ENCODE measurements at regions not wholly inside any gene's neighbourhood (a gene's known extent, or its start where the extent isn't known, plus 50 kb on each side); places are given as distances from the start of the nearest gene placed in this dataset.

GRCh38 chr11:115930291-115930690 is 426.1 kb upstream of the CADM1 start:
- no peak overlapping the region for H3K4me3 ChIP-seq
- DNase-seq = no peak
- H3K9me2 ChIP-seq (ENCODE audit: insufficient read depth) = no peaks in the 10 kb centered on the region
- no peaks in the 10 kb centered on the region for H3K9me3 ChIP-seq (ENCODE audit: low read depth)
- TF ChIP-seq EZH2phosphoT487 (IDR thresholded peaks at IDR 0.05; ENCODE audit: insufficient read depth, low read depth) (no peak), EZH2 (IDR thresholded peaks at IDR 0.05; ENCODE audit: insufficient read depth, poor library complexity, severe bottlenecking) (no peak)
- no peak overlapping the region for H3K27ac ChIP-seq
- no peaks in the 10 kb centered on the region for H4K20me1 ChIP-seq (ENCODE audit: insufficient read depth)
- H3K79me2 ChIP-seq (ENCODE audit: insufficient read depth) = no peaks in the 10 kb centered on the region
- WGBS, 2 experiments (ENCODE audit: low coverage in 1 of 2, low lambda C conversion rate in 2 of 2, missing lambda C conversion rate in 2 of 2) = 8 to 10% methylated on average over 2 of the region's 2 CpGs
- no peaks in the 10 kb centered on the region for H3K27me3 ChIP-seq (replicated peaks; ENCODE audit: insufficient read depth)
- H3F3A ChIP-seq (ENCODE audit: insufficient read depth) = no peaks in the 10 kb centered on the region
- H3K9ac ChIP-seq = no peak overlapping the region
- in situ Hi-C loops (cut with MboI) = no loop called here
- no peaks in the 10 kb centered on the region for H3K36me3 ChIP-seq (ENCODE audit: low read depth)
- no peak overlapping the region for H2AFZ ChIP-seq
- H3K4me1 ChIP-seq (ENCODE audit: insufficient read depth) = no peaks in the 10 kb centered on the region
- H3K4me2 ChIP-seq (ENCODE audit: unreplicated experiment) = no peak overlapping the region

GRCh38 chr11:115929618-115930129 is 425.5 kb upstream of the CADM1 start:
- Histone ChIP-seq H3K9me2 (ENCODE audit: insufficient read depth) (no peaks in the 10 kb centered on the region), H3K4me2 (ENCODE audit: unreplicated experiment) (no peak overlapping the region), H2AFZ (no peak overlapping the region), H3K27ac (no peak overlapping the region), H3K79me2 (ENCODE audit: insufficient read depth) (no peaks in the 10 kb centered on the region), H3K9ac (no peak overlapping the region), H3K4me3 (no peak overlapping the region), H3K4me1 (ENCODE audit: insufficient read depth) (no peaks in the 10 kb centered on the region), H4K20me1 (ENCODE audit: insufficient read depth) (no peaks in the 10 kb centered on the region), H3F3A (ENCODE audit: insufficient read depth) (no peaks in the 10 kb centered on the region), H3K9me3 (ENCODE audit: low read depth) (no peaks in the 10 kb centered on the region), H3K36me3 (ENCODE audit: low read depth) (no peaks in the 10 kb centered on the region), H3K27me3 (replicated peaks; ENCODE audit: insufficient read depth) (no peaks in the 10 kb centered on the region)
- in situ Hi-C loops (cut with MboI) = no loop called here
- WGBS, 2 experiments (ENCODE audit: low coverage in 1 of 2, low lambda C conversion rate in 2 of 2, missing lambda C conversion rate in 2 of 2) = 30 to 40% methylated on average over 6 of the region's 6 CpGs
- TF ChIP-seq EZH2phosphoT487 (IDR thresholded peaks at IDR 0.05; ENCODE audit: insufficient read depth, low read depth) (no peak), EZH2 (IDR thresholded peaks at IDR 0.05; ENCODE audit: insufficient read depth, poor library complexity, severe bottlenecking) (no peak)
- no peak for DNase-seq

GRCh38 chr11:115928811-115929210 is 424.6 kb upstream of the CADM1 start:
- Histone ChIP-seq H3F3A (ENCODE audit: insufficient read depth) (no peaks in the 10 kb centered on the region), H3K9me3 (ENCODE audit: low read depth) (no peaks in the 10 kb centered on the region), H3K9me2 (ENCODE audit: insufficient read depth) (no peaks in the 10 kb centered on the region), H3K4me2 (ENCODE audit: unreplicated experiment) (no peak overlapping the region), H2AFZ (no peak overlapping the region), H3K4me1 (ENCODE audit: insufficient read depth) (no peaks in the 10 kb centered on the region), H3K36me3 (ENCODE audit: low read depth) (no peaks in the 10 kb centered on the region), H3K9ac (no peak overlapping the region), H3K4me3 (no peak overlapping the region), H3K27ac (no peak overlapping the region), H3K27me3 (replicated peaks; ENCODE audit: insufficient read depth) (no peaks in the 10 kb centered on the region), H4K20me1 (ENCODE audit: insufficient read depth) (no peaks in the 10 kb centered on the region), H3K79me2 (ENCODE audit: insufficient read depth) (no peaks in the 10 kb centered on the region)
- WGBS, 2 experiments (ENCODE audit: low coverage in 1 of 2, low lambda C conversion rate in 2 of 2, missing lambda C conversion rate in 2 of 2) = 0% methylated on average over 2 of the region's 2 CpGs
- in situ Hi-C loops (cut with MboI) = no loop called here
- TF ChIP-seq EZH2phosphoT487 (IDR thresholded peaks at IDR 0.05; ENCODE audit: insufficient read depth, low read depth) (no peak), EZH2 (IDR thresholded peaks at IDR 0.05; ENCODE audit: insufficient read depth, poor library complexity, severe bottlenecking) (no peak)
- DNase-seq = no peak

- Histone ChIP-seq H3K9me2 (ENCODE audit: insufficient read depth) (no peaks in the 10 kb centered on the region), H3K4me3 (no peak overlapping the region), H3K27ac (no peak overlapping the region), H3K36me3 (ENCODE audit: low read depth) (no peaks in the 10 kb centered on the region), H2AFZ (no peak overlapping the region), H3F3A (ENCODE audit: insufficient read depth) (no peaks in the 10 kb centered on the region), H3K9me3 (ENCODE audit: low read depth) (no peaks in the 10 kb centered on the region), H3K9ac (no peak overlapping the region), H4K20me1 (ENCODE audit: insufficient read depth) (no peaks in the 10 kb centered on the region), H3K79me2 (ENCODE audit: insufficient read depth) (no peaks in the 10 kb centered on the region), H3K4me1 (ENCODE audit: insufficient read depth) (no peaks in the 10 kb centered on the region), H3K4me2 (ENCODE audit: unreplicated experiment) (no peak overlapping the region), H3K27me3 (replicated peaks; ENCODE audit: insufficient read depth) (no peaks in the 10 kb centered on the region)
- 13 to 19% methylated on average over 8 of the region's 8 CpGs for WGBS, 2 experiments (ENCODE audit: low coverage in 1 of 2, low lambda C conversion rate in 2 of 2, missing lambda C conversion rate in 2 of 2)
- in situ Hi-C loops (cut with MboI) = no loop called here
- DNase-seq = no peak
- no peak for TF ChIP-seq EZH2 (IDR thresholded peaks at IDR 0.05; ENCODE audit: insufficient read depth, poor library complexity, severe bottlenecking)
- TF ChIP-seq EZH2phosphoT487 (IDR thresholded peaks at IDR 0.05; ENCODE audit: insufficient read depth, low read depth) = no peak
Observed at GRCh38 chr11:115927823-115928329, 423.7 kb upstream of the CADM1 start.

GRCh38 chr11:115926601-115927000 is 422.4 kb upstream of the CADM1 start:
- no peaks in the 10 kb centered on the region for H3K9me3 ChIP-seq (ENCODE audit: low read depth)
- H3K9ac ChIP-seq = no peak overlapping the region
- no peaks in the 10 kb centered on the region for H4K20me1 ChIP-seq (ENCODE audit: insufficient read depth)
- H3K27ac ChIP-seq = no peak overlapping the region
- TF ChIP-seq EZH2 (IDR thresholded peaks at IDR 0.05; ENCODE audit: insufficient read depth, poor library complexity, severe bottlenecking) (no peak), EZH2phosphoT487 (IDR thresholded peaks at IDR 0.05; ENCODE audit: insufficient read depth, low read depth) (no peak)
- no peak overlapping the region for H3K4me3 ChIP-seq
- H2AFZ ChIP-seq = no peak overlapping the region
- WGBS, 2 experiments (ENCODE audit: low coverage in 1 of 2, low lambda C conversion rate in 2 of 2, missing lambda C conversion rate in 2 of 2) = 28% methylated on average over 4 of the region's 4 CpGs
- in situ Hi-C loops (cut with MboI) = no loop called here
- no peaks in the 10 kb centered on the region for H3K27me3 ChIP-seq (replicated peaks; ENCODE audit: insufficient read depth)
- H3K36me3 ChIP-seq (ENCODE audit: low read depth) = no peaks in the 10 kb centered on the region
- no peaks in the 10 kb centered on the region for H3K4me1 ChIP-seq (ENCODE audit: insufficient read depth)
- no peak overlapping the region for H3K4me2 ChIP-seq (ENCODE audit: unreplicated experiment)
- no peak for DNase-seq
- no peaks in the 10 kb centered on the region for H3F3A ChIP-seq (ENCODE audit: insufficient read depth)
- H3K9me2 ChIP-seq (ENCODE audit: insufficient read depth) = no peaks in the 10 kb centered on the region
- no peaks in the 10 kb centered on the region for H3K79me2 ChIP-seq (ENCODE audit: insufficient read depth)

Measured in GM23248 (cell line).